Mesendoderm (in vitro differentiated cells): ENCODE measurements at regions not wholly inside any gene's neighbourhood (a gene's known extent, or its start where the extent isn't known, plus 50 kb on each side); places are given as distances from the start of the nearest gene placed in this dataset.

Experiments
- DNase-seq: peaks from one replicate; pipeline ENCODE4 v3.0.0; 2013
- H2AK5ac ChIP-seq: 2 replicates; pipeline ENCODE4 v1.6.1; 2013; ENCODE audit warnings: low read length, inconsistent platforms
- H2BK120ac ChIP-seq: 2 replicates; pipeline ENCODE4 v1.6.1; 2013; ENCODE audit warnings: low read depth, mild to moderate bottlenecking, low read length, moderate library complexity, mixed read lengths
- H2BK15ac ChIP-seq: replicated peaks from 2 replicates; pipeline ENCODE4 v1.6.1; 2013; ENCODE audit warnings: low read depth, mild to moderate bottlenecking, moderate library complexity
- H2BK5ac ChIP-seq: 2 replicates; pipeline ENCODE4 v1.6.1; 2013; ENCODE audit warnings: low read length, inconsistent platforms
- H3K18ac ChIP-seq: 2 replicates; pipeline ENCODE4 v1.6.1; 2013; ENCODE audit warnings: mild to moderate bottlenecking, low read length, mixed read lengths
- H3K23ac ChIP-seq: one replicate; pipeline ENCODE4 v1.6.1; 2013; ENCODE audit warnings: low read length
- H3K27ac ChIP-seq: 2 replicates; pipeline ENCODE4 v1.5.1; 2013; ENCODE audit warnings: low read depth, mild to moderate bottlenecking, inconsistent platforms, low read length, moderate library complexity
- H3K27me3 ChIP-seq: 2 replicates; pipeline ENCODE4 v1.6.1; 2013; ENCODE audit warnings: low read length, control low read depth, mild to moderate bottlenecking, inconsistent platforms; ENCODE audit not compliant: insufficient read depth, poor library complexity
- H3K36me3 ChIP-seq: 2 replicates; pipeline ENCODE4 v1.6.1; 2013; ENCODE audit warnings: low read length, inconsistent platforms; ENCODE audit not compliant: control insufficient read depth, insufficient read depth
- H3K4ac ChIP-seq: one replicate; pipeline ENCODE4 v1.6.1; 2013; ENCODE audit warnings: low read depth, mild to moderate bottlenecking, low read length, moderate library complexity
- H3K4me1 ChIP-seq: 2 replicates; pipeline ENCODE4 v1.6.1; 2013; ENCODE audit warnings: low read depth, low read length, inconsistent platforms; ENCODE audit not compliant: control insufficient read depth
- H3K4me2 ChIP-seq: 2 replicates; pipeline ENCODE4 v1.6.1; 2013; ENCODE audit warnings: low read length
- H3K4me3 ChIP-seq: 2 replicates; pipeline ENCODE4 v1.5.1; 2013; ENCODE audit warnings: mild to moderate bottlenecking, low read length
- H3K56ac ChIP-seq: one replicate; pipeline ENCODE4 v1.6.1; 2013; ENCODE audit warnings: low read length
- H3K79me1 ChIP-seq: 2 replicates; pipeline ENCODE4 v1.6.1; 2013; ENCODE audit warnings: low read length, inconsistent platforms
- H3K79me2 ChIP-seq: 2 replicates; pipeline ENCODE4 v1.6.1; 2013; ENCODE audit warnings: mild to moderate bottlenecking, low read length; ENCODE audit not compliant: control insufficient read depth, insufficient read depth
- H3K9ac ChIP-seq: 2 replicates; pipeline ENCODE4 v1.6.1; 2013; ENCODE audit warnings: low read length, inconsistent platforms
- H4K5ac ChIP-seq: one replicate; pipeline ENCODE4 v1.6.1; 2013; ENCODE audit warnings: low read length
- H4K8ac ChIP-seq: one replicate; pipeline ENCODE4 v1.6.1; 2013; ENCODE audit warnings: low read depth, mild to moderate bottlenecking, control low read depth, low read length, moderate library complexity
- WGBS: extraction: QIAGEN DNeasy Blood & Tissue Kit; methylation state at CpG from one replicate; pipeline ENCODE4 v1.1.7; 2013; ENCODE audit warnings: low lambda C conversion rate, missing lambda C conversion rate; ENCODE audit not compliant: insufficient coverage; ENCODE audit errors: extremely low coverage; 5-methylcytosine and 5-hydroxymethylcytosine counted together

DNA sequence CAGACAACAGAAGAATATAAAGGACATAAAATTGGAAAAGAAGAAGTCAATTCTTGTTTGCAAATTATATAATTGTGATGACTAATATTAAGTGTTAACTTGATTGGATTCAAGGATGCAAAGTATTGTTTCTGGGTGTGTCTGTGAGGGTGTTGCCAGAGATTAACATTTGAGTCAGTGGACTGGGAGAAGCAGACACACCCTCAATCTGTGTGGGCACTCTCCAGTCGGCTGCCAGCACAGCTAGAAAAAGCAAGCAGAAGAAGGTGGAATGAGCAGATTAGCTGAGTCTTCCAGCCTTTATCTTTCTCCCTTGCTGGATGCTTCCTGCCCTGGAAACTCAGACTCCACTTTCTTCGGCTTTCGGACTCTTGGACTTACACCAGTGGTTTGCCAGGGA is 51.7 kb downstream of the UBE2NL start:
- H2BK120ac ChIP-seq, result no peak overlapping the region
- no peaks in the 10 kb centered on the region for H3K79me2 ChIP-seq
- H3K79me1 ChIP-seq, result no peaks in the 10 kb centered on the region
- H4K5ac ChIP-seq, result no peak overlapping the region
- no peaks in the 10 kb centered on the region for H3K27me3 ChIP-seq
- no peak overlapping the region for H2AK5ac ChIP-seq
- H3K9ac ChIP-seq, result no peak overlapping the region
- H3K27ac ChIP-seq, result no peak overlapping the region
- H3K56ac ChIP-seq, result no peak overlapping the region
- H3K18ac ChIP-seq, result no peak overlapping the region
- H3K36me3 ChIP-seq, result no peaks in the 10 kb centered on the region
- no peak overlapping the region for H3K4ac ChIP-seq
- H2BK5ac ChIP-seq, result no peak overlapping the region
- no peak overlapping the region for H3K4me2 ChIP-seq
- no peak overlapping the region for H3K4me3 ChIP-seq
- no peak overlapping the region for H3K23ac ChIP-seq
- no peak overlapping the region for H2BK15ac ChIP-seq
- H4K8ac ChIP-seq, result no peak overlapping the region
- H3K4me1 ChIP-seq, result no peaks in the 10 kb centered on the region
- no peak for DNase-seq
- no CpG with 5 or more reads among the region's 3 CpGs for WGBS

DNA sequence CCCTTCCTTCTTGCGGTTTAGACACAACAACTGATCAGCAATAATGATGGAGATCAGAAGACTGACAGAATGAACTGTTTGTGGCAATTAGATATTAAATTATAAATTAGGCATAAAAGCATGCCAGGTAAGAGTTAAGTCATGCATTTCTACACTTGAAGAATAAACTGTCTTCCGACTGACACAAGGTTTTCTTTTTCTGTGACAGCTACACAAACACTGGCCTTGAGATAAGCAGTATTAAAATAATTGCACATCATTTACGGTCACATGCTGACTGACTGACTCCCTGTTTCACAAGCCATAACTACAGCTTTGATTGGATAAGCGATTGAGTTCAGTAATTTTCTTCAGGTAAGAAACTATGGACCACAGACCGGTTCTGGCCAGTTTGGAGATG is 56.2 kb downstream of the UBE2NL start:
- Histone ChIP-seq H2AK5ac (no peak overlapping the region), H2BK15ac (no peak overlapping the region), H3K4me1 (no peaks in the 10 kb centered on the region), H4K5ac (no peak overlapping the region), H3K18ac (no peak overlapping the region), H3K9ac (no peak overlapping the region), H3K27me3 (no peaks in the 10 kb centered on the region), H3K4ac (no peak overlapping the region), H3K4me3 (no peak overlapping the region), H3K4me2 (no peak overlapping the region), H4K8ac (no peak overlapping the region), H3K36me3 (no peaks in the 10 kb centered on the region), H3K23ac (no peak overlapping the region), H3K79me1 (no peaks in the 10 kb centered on the region), H3K56ac (no peak overlapping the region), H2BK5ac (no peak overlapping the region), H3K27ac (no peak overlapping the region), H2BK120ac (no peak overlapping the region), H3K79me2 (no peaks in the 10 kb centered on the region)
- no peak for DNase-seq
- no CpG with 5 or more reads among the region's 5 CpGs for WGBS

DNA sequence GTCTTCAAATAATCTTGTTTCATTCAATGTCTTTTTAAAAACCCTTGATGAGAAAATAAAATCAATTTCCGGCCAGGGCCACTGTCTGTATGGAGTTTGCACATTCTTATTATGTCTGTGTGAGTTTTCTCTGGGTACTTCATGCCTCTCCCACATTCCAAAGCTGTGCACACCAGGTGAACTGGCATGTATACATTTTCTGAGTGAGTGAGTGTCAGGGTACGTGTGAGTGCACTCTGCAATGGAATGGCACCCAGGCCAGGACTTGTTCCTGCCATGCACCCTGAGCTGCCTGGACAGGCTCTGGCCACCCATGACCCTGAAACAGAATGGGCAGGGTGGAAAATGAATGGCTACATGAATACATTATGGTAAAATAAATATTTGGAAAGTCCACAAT is 61.3 kb downstream of the UBE2NL start:
- H3K27ac ChIP-seq, result no peak overlapping the region
- WGBS, result no CpG with 5 or more reads among the region's 2 CpGs

DNA sequence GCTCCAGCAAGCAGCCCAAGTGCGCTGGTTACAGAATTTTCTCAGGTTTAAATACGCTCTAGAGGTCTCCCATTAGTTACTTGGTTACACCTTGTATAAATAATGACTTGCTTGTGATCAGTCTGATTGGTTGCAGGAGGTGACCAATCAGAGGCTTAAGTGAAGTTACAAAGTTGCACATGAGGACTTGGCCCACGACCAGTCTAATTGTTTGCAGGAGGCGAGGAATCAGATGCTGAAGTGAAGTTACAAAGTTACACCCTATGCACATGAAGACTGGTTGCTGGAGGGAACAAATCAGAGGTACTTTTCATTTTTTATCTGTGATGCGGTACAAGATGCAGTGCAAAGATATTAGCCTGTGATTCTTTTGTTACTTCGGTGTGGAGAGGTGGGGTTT is 80.7 kb downstream of the UBE2NL start:
- H3K9ac ChIP-seq, result no peak overlapping the region
- no peaks in the 10 kb centered on the region for H3K79me2 ChIP-seq
- no CpG with 5 or more reads among the region's 6 CpGs for WGBS
- H3K79me1 ChIP-seq, result no peaks in the 10 kb centered on the region
- no peak overlapping the region for H2AK5ac ChIP-seq
- no peak overlapping the region for H2BK120ac ChIP-seq
- no peak overlapping the region for H4K5ac ChIP-seq
- no peak overlapping the region for H3K27ac ChIP-seq
- no peaks in the 10 kb centered on the region for H3K36me3 ChIP-seq
- H3K23ac ChIP-seq, result no peak overlapping the region
- no peak overlapping the region for H2BK5ac ChIP-seq
- DNase-seq, result no peak
- H4K8ac ChIP-seq, result no peak overlapping the region
- no peak overlapping the region for H3K4me2 ChIP-seq
- no peak overlapping the region for H3K56ac ChIP-seq
- H3K4me3 ChIP-seq, result no peak overlapping the region
- H3K4ac ChIP-seq, result no peak overlapping the region
- H3K27me3 ChIP-seq, result no peaks in the 10 kb centered on the region
- H3K18ac ChIP-seq, result no peak overlapping the region
- H2BK15ac ChIP-seq, result no peak overlapping the region
- H3K4me1 ChIP-seq, result no peaks in the 10 kb centered on the region

More for the DNA sequence above, 61.3 kb downstream of the UBE2NL start:
- Histone ChIP-seq H3K79me2 (no peaks in the 10 kb centered on the region), H2BK5ac (no peak overlapping the region), H3K23ac (no peak overlapping the region), H2BK120ac (no peak overlapping the region), H3K4ac (no peak overlapping the region), H3K4me3 (no peak overlapping the region), H3K36me3 (no peaks in the 10 kb centered on the region), H3K27me3 (no peaks in the 10 kb centered on the region), H3K56ac (no peak overlapping the region), H2AK5ac (no peak overlapping the region), H3K4me2 (no peak overlapping the region), H4K5ac (no peak overlapping the region), H3K79me1 (no peaks in the 10 kb centered on the region), H4K8ac (no peak overlapping the region), H2BK15ac (no peak overlapping the region), H3K9ac (no peak overlapping the region), H3K18ac (no peak overlapping the region), H3K4me1 (no peaks in the 10 kb centered on the region)
- no peak for DNase-seq

DNA sequence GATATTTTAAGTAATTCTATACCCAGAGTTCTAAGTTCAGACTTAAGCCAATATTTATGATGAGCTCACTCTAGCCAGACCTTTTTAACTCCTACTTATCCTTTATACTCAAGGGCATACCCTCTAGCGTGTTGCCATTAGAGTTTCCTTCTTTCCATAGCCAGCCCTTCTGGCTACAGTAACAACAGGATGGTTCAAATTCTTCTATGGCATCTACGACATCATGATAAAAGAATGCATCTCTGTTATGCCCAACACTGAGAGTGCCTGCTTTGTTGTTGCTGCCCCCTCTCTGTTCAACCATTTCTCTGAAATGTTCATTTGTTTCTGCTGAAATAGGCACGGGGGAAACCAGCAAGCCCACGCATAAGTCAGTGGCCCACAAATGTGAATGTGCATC is 104.5 kb downstream of the UBE2NL start:
- no peak overlapping the region for H2BK120ac ChIP-seq
- no peak overlapping the region for H3K18ac ChIP-seq
- no peaks in the 10 kb centered on the region for H3K79me1 ChIP-seq
- H3K23ac ChIP-seq, result no peak overlapping the region
- H3K36me3 ChIP-seq, result no peaks in the 10 kb centered on the region
- H3K4me1 ChIP-seq, result no peaks in the 10 kb centered on the region
- WGBS, result no CpG with 5 or more reads among the region's 4 CpGs
- H3K9ac ChIP-seq, result no peak overlapping the region
- H3K4ac ChIP-seq, result no peak overlapping the region
- H2AK5ac ChIP-seq, result no peak overlapping the region
- no peaks in the 10 kb centered on the region for H3K79me2 ChIP-seq
- DNase-seq, result peak; percentile 63
- no peak overlapping the region for H2BK5ac ChIP-seq
- no peak overlapping the region for H3K4me3 ChIP-seq
- H2BK15ac ChIP-seq, result no peak overlapping the region
- H3K27me3 ChIP-seq, result no peaks in the 10 kb centered on the region
- no peak overlapping the region for H4K8ac ChIP-seq
- no peak overlapping the region for H3K27ac ChIP-seq
- no peak overlapping the region for H4K5ac ChIP-seq
- H3K4me2 ChIP-seq, result no peak overlapping the region
- no peak overlapping the region for H3K56ac ChIP-seq

DNA sequence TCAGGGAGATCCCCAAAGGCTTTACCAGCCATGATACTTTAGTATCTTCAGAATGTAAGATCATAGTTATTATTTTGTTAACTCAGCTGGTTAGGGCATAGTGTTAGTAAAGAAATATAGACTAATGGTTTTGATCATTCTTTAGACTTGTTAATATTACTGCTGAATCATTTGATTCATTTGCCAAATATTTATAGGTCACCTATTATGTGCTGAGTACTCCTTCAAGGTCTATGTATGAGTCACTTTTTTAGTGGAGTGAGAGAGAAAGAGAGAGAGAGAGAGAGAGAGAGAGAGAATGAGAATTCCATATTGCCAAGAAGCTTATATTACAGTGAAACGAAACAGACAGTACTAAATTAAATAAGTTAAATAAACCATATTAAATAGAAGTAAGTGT is 110.3 kb downstream of the UBE2NL start:
- H3K27ac ChIP-seq, result no peak overlapping the region
- no peak overlapping the region for H4K8ac ChIP-seq
- no peak overlapping the region for H3K4me2 ChIP-seq
- H3K4me1 ChIP-seq, result no peaks in the 10 kb centered on the region
- no peaks in the 10 kb centered on the region for H3K27me3 ChIP-seq
- H2AK5ac ChIP-seq, result no peak overlapping the region
- H2BK5ac ChIP-seq, result no peak overlapping the region
- H3K79me1 ChIP-seq, result no peaks in the 10 kb centered on the region
- H3K79me2 ChIP-seq, result no peaks in the 10 kb centered on the region
- no peak overlapping the region for H3K18ac ChIP-seq
- H3K4me3 ChIP-seq, result no peak overlapping the region
- DNase-seq, result no peak
- no peak overlapping the region for H3K4ac ChIP-seq
- no peak overlapping the region for H4K5ac ChIP-seq
- no peak overlapping the region for H3K56ac ChIP-seq
- H2BK15ac ChIP-seq, result no peak overlapping the region
- no CpG with 5 or more reads among the region's 1 CpG for WGBS
- no peak overlapping the region for H3K9ac ChIP-seq
- H3K36me3 ChIP-seq, result no peaks in the 10 kb centered on the region
- no peak overlapping the region for H3K23ac ChIP-seq
- no peak overlapping the region for H2BK120ac ChIP-seq
